CD4-positive, alpha-beta T cell treated with Interleukin-1 beta for 1 hour (primary cell): ENCODE measurements at regions not wholly inside any gene's neighbourhood (a gene's known extent, or its start where the extent isn't known, plus 50 kb on each side); places are given as distances from the start of the nearest gene placed in this dataset.

Source experiments
- DNase-seq, 2 donors: peaks; one replicate each; pipeline ENCODE4 v3.0.0-alpha.2; 2020 to 2022

GRCh38 chr18:39753178-39753577, 2187.6 kb upstream of the CELF4 start:
- no peak for DNase-seq

- no peak for DNase-seq
Observed at GRCh38 chr18:39752351-39752750, 2186.8 kb upstream of the CELF4 start.

- no peak for DNase-seq
Observed at GRCh38 chr18:39751921-39752320, 2186.3 kb upstream of the CELF4 start.

GRCh38 chr18:39751161-39751560, 2185.6 kb upstream of the CELF4 start:
- DNase-seq, result no peak

- DNase-seq, result no peak
Observed at GRCh38 chr18:39749154-39749553, 2183.6 kb upstream of the CELF4 start.

GRCh38 chr18:39748727-39749126, 2183.1 kb upstream of the CELF4 start:
- DNase-seq, result no peak

- DNase-seq, result no peak
Observed at GRCh38 chr18:39746201-39746600, 2180.6 kb upstream of the CELF4 start.

- no peak for DNase-seq
Observed at GRCh38 chr18:39743463-39743862, 2177.9 kb upstream of the CELF4 start.

GRCh38 chr18:39741755-39742466, 2176.3 kb upstream of the CELF4 start:
- DNase-seq, result no peak

- no peak for DNase-seq
Observed at GRCh38 chr18:39737869-39738268, 2172.3 kb upstream of the CELF4 start.

GRCh38 chr18:39732918-39733317, 2167.3 kb upstream of the CELF4 start:
- no peak for DNase-seq

- no peak for DNase-seq
Observed at GRCh38 chr18:39730606-39731005, 2165.0 kb upstream of the CELF4 start.

- DNase-seq, result no peak
Observed at GRCh38 chr18:39724652-39725051, 2159.1 kb upstream of the CELF4 start.

GRCh38 chr18:39721712-39722111, 2156.1 kb upstream of the CELF4 start:
- no peak for DNase-seq

- no peak for DNase-seq
Observed at GRCh38 chr18:39713961-39714360, 2148.4 kb upstream of the CELF4 start.

- DNase-seq, result no peak
Observed at GRCh38 chr18:39711701-39712100, 2146.1 kb upstream of the CELF4 start.

- DNase-seq, result no peak
Observed at GRCh38 chr18:39705362-39705761, 2139.8 kb upstream of the CELF4 start.

- no peak for DNase-seq
Observed at GRCh38 chr18:39702888-39703287, 2137.3 kb upstream of the CELF4 start.

GRCh38 chr18:39701839-39702238, 2136.2 kb upstream of the CELF4 start:
- DNase-seq, result no peak

- DNase-seq, result no peak
Observed at GRCh38 chr18:39701055-39701783, 2135.6 kb upstream of the CELF4 start.

- DNase-seq, result no peak
Observed at GRCh38 chr18:39699340-39699964, 2133.9 kb upstream of the CELF4 start.

GRCh38 chr18:39698436-39698835, 2132.8 kb upstream of the CELF4 start:
- DNase-seq, result no peak

- DNase-seq, result no peak
Observed at GRCh38 chr18:39693359-39693758, 2127.8 kb upstream of the CELF4 start.

- DNase-seq, result no peak
Observed at GRCh38 chr18:39692367-39693015, 2126.9 kb upstream of the CELF4 start.
